HG02885 (cell line): ENCODE measurements at regions not wholly inside any gene's neighbourhood (a gene's known extent, or its start where the extent isn't known, plus 50 kb on each side); places are given as distances from the start of the nearest gene placed in this dataset.

Source experiments
- ATAC-seq: cut with Tn5 transposase; IDR thresholded peaks from one replicate; pipeline ENCODE4 v1.9.1; 2021; ENCODE audit warnings: mild to moderate bottlenecking; ENCODE audit not compliant: unreplicated experiment, poor library complexity

- no peak for ATAC-seq
Measured at GRCh38 chrX:96611619-96612362, 72.9 kb upstream of the DIAPH2 start.

- no peak for ATAC-seq
Measured at GRCh38 chrX:96615448-96615847, 69.2 kb upstream of the DIAPH2 start.

GRCh38 chrX:96619588-96619987 is 65.1 kb upstream of the DIAPH2 start:
- no peak for ATAC-seq

DNA sequence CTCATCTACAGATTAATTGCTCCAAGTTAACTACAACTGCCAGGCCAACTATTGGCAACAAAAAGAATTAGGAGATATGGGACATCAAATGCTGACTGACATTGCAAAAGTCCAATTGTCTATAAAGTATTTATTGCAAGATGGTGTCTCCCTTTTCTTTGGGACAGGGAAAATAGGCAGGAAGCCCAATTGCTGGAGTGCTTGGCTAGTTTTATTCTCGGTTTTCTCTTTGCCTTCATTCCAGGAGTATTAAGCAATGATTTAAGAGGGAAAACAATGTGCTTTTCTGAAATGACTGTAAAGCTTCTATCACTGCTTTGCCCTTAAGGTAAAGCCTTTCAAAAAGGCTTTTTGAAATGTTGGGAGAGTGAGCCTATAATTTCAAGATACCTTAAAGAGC is 62.8 kb upstream of the DIAPH2 start:
- ATAC-seq, result no peak
